ENCODE measurements at regions not wholly inside any gene's neighbourhood (a gene's known extent, or its start where the extent isn't known, plus 50 kb on each side); places are given as distances from the start of the nearest gene placed in this dataset.

DNA sequence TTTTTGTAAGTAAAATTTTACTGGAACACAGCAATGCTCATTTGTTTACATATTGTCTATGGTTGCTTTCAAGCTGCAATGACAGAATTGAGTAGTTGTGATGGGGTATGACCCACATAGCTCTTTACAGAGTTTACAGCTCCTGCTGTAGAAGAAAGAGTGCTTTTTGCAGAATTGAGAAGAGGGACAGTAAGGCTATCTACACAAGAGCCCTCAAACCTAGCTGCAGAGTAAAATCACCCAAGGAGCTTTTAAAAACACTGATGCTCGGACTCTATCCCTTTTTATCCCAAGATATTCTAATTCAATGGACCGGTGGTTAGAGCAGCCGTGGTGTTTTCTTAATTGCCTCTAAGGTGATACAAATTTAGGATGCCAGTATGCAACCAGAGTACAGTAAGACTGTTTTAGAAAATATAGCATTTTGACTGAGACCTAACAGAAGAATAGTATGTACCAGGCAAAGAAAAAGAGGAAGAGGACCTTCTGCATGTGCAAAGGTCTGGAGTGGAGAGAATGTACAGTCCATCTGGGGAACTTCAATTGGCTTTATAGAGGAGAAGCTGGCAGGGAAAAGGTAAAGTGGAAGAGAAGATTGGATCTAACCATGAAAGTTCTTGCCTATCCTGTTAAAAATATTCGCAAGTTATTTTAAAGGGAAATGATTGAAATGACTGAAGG lies 663.6 kb upstream of the CPEB2 start:
- TF ChIP-seq, protein P1, sequence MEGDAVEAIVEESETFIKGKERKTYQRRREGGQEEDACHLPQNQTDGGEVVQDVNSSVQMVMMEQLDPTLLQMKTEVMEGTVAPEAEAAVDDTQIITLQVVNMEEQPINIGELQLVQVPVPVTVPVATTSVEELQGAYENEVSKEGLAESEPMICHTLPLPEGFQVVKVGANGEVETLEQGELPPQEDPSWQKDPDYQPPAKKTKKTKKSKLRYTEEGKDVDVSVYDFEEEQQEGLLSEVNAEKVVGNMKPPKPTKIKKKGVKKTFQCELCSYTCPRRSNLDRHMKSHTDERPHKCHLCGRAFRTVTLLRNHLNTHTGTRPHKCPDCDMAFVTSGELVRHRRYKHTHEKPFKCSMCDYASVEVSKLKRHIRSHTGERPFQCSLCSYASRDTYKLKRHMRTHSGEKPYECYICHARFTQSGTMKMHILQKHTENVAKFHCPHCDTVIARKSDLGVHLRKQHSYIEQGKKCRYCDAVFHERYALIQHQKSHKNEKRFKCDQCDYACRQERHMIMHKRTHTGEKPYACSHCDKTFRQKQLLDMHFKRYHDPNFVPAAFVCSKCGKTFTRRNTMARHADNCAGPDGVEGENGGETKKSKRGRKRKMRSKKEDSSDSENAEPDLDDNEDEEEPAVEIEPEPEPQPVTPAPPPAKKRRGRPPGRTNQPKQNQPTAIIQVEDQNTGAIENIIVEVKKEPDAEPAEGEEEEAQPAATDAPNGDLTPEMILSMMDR (conservative IDR thresholded peaks at IDR 0.05; ENCODE audit: control insufficient read depth, insufficient read depth, low read depth, low read length), result no peak
- no peak for DNase-seq (ENCODE audit: low read depth)
- no peak overlapping the region for H3K4me3 ChIP-seq (ENCODE audit: control insufficient read depth, low read depth, low read length)

DNA sequence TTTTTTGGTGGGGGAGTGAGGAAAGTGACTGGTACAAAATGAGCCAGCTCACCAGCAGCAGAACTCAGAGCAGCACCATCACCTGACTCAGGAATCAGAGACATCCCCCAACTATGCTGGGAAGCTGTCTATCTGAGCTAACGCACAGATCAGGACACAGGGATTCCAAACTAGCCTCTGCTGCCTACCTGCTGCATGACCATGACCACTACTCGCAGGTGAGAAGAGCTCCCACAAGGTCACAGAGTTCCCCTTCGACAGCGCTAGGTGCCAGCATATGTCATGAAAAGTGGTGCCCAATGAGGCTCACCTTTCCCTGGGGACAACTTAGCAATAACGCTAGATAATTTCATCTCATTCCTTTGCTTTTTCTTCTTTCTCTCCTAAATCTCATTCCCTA lies 662.6 kb upstream of the CPEB2 start:
- TF ChIP-seq, protein P1 (conservative IDR thresholded peaks at IDR 0.05; ENCODE audit: control insufficient read depth, insufficient read depth, low read depth, low read length), result no peak
- no peak for DNase-seq (ENCODE audit: low read depth)
- no peak overlapping the region for H3K4me3 ChIP-seq (ENCODE audit: control insufficient read depth, low read depth, low read length)

DNA sequence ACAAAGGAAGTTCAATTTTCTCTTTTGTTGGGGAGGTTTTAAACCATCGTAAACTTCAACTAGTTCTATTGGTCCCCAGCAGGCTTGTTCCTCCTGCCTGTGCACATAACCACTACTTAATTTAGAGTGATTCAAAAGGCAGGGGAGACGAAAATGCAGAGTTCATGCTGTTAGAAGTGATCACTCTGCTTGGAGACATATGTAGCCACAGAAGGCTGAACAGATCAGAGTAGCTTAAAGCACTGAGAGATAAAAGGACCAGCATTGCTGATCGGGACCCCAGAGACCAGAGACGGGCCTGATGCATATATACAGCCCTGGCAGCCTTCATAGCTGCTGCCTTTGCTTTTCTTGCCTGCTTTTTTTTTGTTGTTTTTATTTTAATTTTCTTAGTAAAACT lies 662.0 kb upstream of the CPEB2 start:
- H3K4me3 ChIP-seq (ENCODE audit: control insufficient read depth, low read depth, low read length), result no peak overlapping the region
- no peak for DNase-seq (ENCODE audit: low read depth)
- TF ChIP-seq, protein P1 (conservative IDR thresholded peaks at IDR 0.05; ENCODE audit: control insufficient read depth, insufficient read depth, low read depth, low read length), result no peak

DNA sequence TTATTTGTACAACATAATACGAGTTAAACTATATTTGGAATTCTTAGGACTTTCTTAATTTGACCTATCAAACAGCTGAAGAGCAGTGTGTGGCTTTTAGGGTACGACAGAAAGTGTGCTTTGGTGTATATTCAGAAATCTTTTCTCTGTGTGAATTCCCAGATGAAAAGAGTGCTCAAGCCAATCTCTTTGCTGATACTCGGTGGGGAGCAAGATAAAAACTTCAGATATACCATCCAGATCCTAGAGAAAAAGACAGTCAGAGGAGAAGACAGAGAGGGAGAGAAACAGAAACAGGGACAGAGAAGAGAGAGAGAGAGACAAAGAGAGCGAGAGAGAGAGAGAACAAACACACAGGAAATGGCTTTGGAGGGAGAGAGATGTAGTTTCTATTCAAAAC lies 658.3 kb upstream of the CPEB2 start:
- TF ChIP-seq, protein P1 (conservative IDR thresholded peaks at IDR 0.05; ENCODE audit: control insufficient read depth, insufficient read depth, low read depth, low read length), result no peak
- no peak overlapping the region for H3K4me3 ChIP-seq (ENCODE audit: control insufficient read depth, low read depth, low read length)
- DNase-seq (ENCODE audit: low read depth), result no peak

DNA sequence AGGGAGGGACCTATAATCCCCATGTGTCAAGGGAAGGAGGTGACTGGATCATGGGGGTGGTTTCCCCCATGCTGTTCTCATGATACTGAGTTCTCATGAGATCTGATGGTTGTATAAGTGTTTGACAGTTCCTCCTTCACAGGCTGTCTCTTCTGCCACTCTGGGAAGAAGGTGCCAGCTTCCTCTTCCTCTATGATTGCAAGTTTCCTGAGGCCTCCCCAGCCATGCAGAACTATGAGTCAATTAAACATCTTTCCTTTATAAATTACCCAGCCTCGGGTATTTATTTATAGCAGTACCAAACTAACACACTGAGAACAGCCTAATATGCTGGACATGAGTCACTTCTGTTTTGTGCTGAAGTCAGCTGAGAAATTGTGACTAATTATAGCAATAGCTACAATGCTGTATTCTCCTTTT lies 656.9 kb upstream of the CPEB2 start:
- no peak overlapping the region for H3K4me3 ChIP-seq (ENCODE audit: control insufficient read depth, low read depth, low read length)
- TF ChIP-seq, protein P1 (conservative IDR thresholded peaks at IDR 0.05; ENCODE audit: control insufficient read depth, insufficient read depth, low read depth, low read length), result no peak
- DNase-seq (ENCODE audit: low read depth), result peak; percentile 77

DNA sequence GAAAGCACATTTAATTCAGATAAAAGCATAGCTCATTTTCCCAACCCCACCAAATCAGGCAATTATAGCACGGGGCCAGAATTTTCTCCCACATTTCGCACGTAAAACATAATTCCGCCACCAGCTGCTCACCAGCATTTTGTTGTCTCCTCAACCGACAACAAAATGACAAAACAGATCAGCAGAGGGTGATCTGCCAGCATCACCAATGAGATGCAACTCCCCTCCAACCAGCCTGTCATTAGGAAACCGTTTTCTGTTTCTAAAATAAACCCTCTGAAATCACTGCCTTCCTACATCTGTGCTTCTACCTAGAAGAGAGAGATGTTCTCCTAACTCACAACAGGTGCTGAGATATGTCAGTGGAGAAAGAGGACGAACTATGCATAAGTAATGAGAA lies 654.8 kb upstream of the CPEB2 start:
- DNase-seq (ENCODE audit: low read depth), result no peak

More for the DNA sequence above, 654.8 kb upstream of the CPEB2 start:
- no peak overlapping the region for H3K4me3 ChIP-seq (ENCODE audit: control insufficient read depth, low read depth, low read length)
- TF ChIP-seq, protein P1 (conservative IDR thresholded peaks at IDR 0.05; ENCODE audit: control insufficient read depth, insufficient read depth, low read depth, low read length), result no peak

Data from fibroblast of mammary gland (primary cell).